ENCODE measurements at regions not wholly inside any gene's neighbourhood (a gene's known extent, or its start where the extent isn't known, plus 50 kb on each side); places are given as distances from the start of the nearest gene placed in this dataset.
"Not testable (repeated sequence)": the region's sequence is repeated elsewhere in the genome, so short reads cannot be mapped to it uniquely, and the experiment has no call there.

GRCh38 chr16:60945225-60945624 is 1091.0 kb downstream of the CDH8 start:
- H3K27ac Mint-ChIP-seq, result no peak overlapping the region
- H3K27me3 Mint-ChIP-seq, result no peaks in the 10 kb centered on the region
- CTCF ChIA-PET, result no interaction called here
- POLR2A ChIA-PET, result no interaction called here
- no peak overlapping the region for H3K4me3 Mint-ChIP-seq
- no peaks in the 10 kb centered on the region for H3K4me1 Mint-ChIP-seq
- H3K36me3 Mint-ChIP-seq (ENCODE audit: low read depth), result no peaks in the 10 kb centered on the region
- H3K9me3 Mint-ChIP-seq, result peaks cover 7% of the 10 kb centered on the region
- no peak for DNase-seq

DNA sequence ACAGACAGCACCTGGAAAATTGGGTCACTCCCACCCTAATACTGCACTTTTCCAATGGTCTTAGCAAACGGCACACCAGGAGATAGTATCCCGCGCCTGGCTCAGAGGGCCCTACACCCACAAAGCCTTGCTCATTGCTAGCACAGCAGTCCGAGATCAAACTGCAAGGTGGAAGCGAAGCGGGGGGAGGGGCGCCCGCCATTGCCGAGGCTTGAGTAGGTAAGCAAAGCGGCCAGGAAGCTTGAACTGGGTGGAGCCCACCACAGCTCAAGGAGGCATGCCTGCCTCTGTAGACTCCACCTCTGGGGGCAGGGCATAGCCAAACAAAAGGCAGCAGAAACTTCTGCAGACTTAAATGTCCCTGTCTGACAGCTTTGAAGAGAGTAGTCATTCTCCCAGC is 1100.0 kb downstream of the CDH8 start:
- H3K9me3 Mint-ChIP-seq, result peaks cover 17% of the 10 kb centered on the region
- DNase-seq; CTCF ChIA-PET; POLR2A ChIA-PET; H3K27ac Mint-ChIP-seq; H3K36me3 Mint-ChIP-seq (ENCODE audit: low read depth); H3K4me1 Mint-ChIP-seq; H3K27me3 Mint-ChIP-seq; H3K4me3 Mint-ChIP-seq: not testable (repeated sequence)

DNA sequence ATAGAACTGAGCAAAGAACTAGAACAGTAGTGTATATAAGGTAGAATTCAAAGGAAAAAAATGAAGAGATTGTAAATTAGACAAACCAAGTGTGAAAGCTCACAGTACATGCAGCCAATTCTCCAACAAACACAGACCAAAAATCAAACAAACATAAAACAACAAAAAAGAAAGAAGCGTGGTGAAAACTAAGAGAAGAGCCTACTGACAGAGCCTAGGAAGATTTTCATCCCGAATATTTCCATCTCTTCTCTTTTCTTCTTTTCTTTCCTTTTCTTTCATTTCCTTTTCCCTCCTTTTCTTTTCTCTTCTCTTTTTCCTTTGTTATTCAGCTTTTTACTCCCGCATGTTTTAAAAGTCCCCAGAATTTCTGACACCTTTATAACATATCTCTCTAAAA is 1103.6 kb downstream of the CDH8 start:
- H3K4me3 Mint-ChIP-seq, result no peak overlapping the region
- peaks cover 15% of the 10 kb centered on the region for H3K9me3 Mint-ChIP-seq
- POLR2A ChIA-PET, result no interaction called here
- H3K27ac Mint-ChIP-seq, result no peak overlapping the region
- DNase-seq, result no peak
- no peaks in the 10 kb centered on the region for H3K27me3 Mint-ChIP-seq
- no peaks in the 10 kb centered on the region for H3K36me3 Mint-ChIP-seq (ENCODE audit: low read depth)
- no peaks in the 10 kb centered on the region for H3K4me1 Mint-ChIP-seq
- CTCF ChIA-PET, result no interaction called here

DNA sequence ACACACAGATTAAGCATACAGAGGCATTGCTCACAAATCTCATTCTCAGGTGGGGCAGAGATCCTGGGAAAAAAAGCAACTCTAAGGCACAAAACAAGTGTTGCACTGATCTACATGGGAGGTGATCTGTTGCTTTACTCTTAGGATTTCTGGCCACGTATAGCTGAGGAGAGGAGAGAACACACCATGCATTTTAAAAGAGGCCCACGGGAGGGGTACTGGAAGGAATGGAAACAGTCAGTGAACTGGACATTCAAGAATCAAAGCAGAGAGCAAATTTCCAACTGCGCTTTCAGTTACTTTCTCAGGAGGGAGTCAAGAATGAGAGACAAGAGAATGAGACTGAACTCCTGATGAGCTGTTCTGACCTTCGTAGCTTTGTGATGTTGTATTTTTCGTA is 1105.9 kb downstream of the CDH8 start:
- no peak for DNase-seq
- H3K27me3 Mint-ChIP-seq, result no peaks in the 10 kb centered on the region
- H3K27ac Mint-ChIP-seq, result no peak overlapping the region
- H3K36me3 Mint-ChIP-seq (ENCODE audit: low read depth), result no peaks in the 10 kb centered on the region
- no peaks in the 10 kb centered on the region for H3K4me1 Mint-ChIP-seq
- H3K9me3 Mint-ChIP-seq, result peaks cover 10% of the 10 kb centered on the region
- ChIA-PET POLR2A (no interaction called here), CTCF (no interaction called here)
- H3K4me3 Mint-ChIP-seq, result no peak overlapping the region

- Mint-ChIP-seq H3K4me1 (no peaks in the 10 kb centered on the region), H3K9me3 (peaks cover 12% of the 10 kb centered on the region), H3K36me3 (ENCODE audit: low read depth) (no peaks in the 10 kb centered on the region), H3K4me3 (no peak overlapping the region), H3K27ac (no peak overlapping the region), H3K27me3 (no peaks in the 10 kb centered on the region)
- no peak for DNase-seq
- ChIA-PET CTCF (no interaction called here), POLR2A (no interaction called here)
Measured at GRCh38 chr16:60922920-60923319, 1113.3 kb downstream of the CDH8 start.

DNA sequence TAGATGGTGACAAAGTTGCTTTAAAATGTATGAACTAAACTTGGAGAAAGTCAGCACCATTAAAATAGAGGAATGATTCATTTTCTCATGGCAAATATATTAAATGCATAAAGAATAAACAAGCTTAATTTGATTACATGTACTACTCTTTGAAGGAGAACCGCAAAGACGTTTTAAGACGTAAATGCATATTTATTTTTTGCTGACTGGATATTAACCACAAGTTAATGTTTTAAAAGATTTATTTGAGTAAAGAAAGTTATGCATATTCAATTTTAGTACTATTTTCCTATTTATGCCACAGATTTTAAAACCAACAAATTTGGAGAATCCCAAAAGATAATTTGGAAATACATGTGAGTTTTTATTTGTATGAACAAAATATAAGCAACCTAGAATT is 1121.9 kb downstream of the CDH8 start:
- ChIA-PET POLR2A (no interaction called here), CTCF (no interaction called here)
- DNase-seq, result no peak
- Mint-ChIP-seq H3K27ac (no peak overlapping the region), H3K4me3 (no peak overlapping the region), H3K9me3 (peaks cover 11% of the 10 kb centered on the region), H3K4me1 (no peaks in the 10 kb centered on the region), H3K27me3 (no peaks in the 10 kb centered on the region), H3K36me3 (ENCODE audit: low read depth) (no peaks in the 10 kb centered on the region)

GRCh38 chr16:60907645-60908044 is 1128.6 kb downstream of the CDH8 start:
- no peak for DNase-seq
- ChIA-PET CTCF (no interaction called here), POLR2A (no interaction called here)
- peaks cover 16% of the 10 kb centered on the region for H3K9me3 Mint-ChIP-seq
- no peak overlapping the region for H3K27ac Mint-ChIP-seq
- no peaks in the 10 kb centered on the region for H3K4me1 Mint-ChIP-seq
- no peaks in the 10 kb centered on the region for H3K36me3 Mint-ChIP-seq (ENCODE audit: low read depth)
- no peak overlapping the region for H3K4me3 Mint-ChIP-seq
- no peaks in the 10 kb centered on the region for H3K27me3 Mint-ChIP-seq

GRCh38 chr16:60905811-60906210 is 1130.4 kb downstream of the CDH8 start:
- Mint-ChIP-seq H3K4me3 (no peak overlapping the region), H3K27ac (no peak overlapping the region), H3K9me3 (peaks cover 16% of the 10 kb centered on the region), H3K4me1 (no peaks in the 10 kb centered on the region), H3K27me3 (no peaks in the 10 kb centered on the region), H3K36me3 (ENCODE audit: low read depth) (no peaks in the 10 kb centered on the region)
- DNase-seq, result no peak
- POLR2A ChIA-PET, result no interaction called here
- CTCF ChIA-PET, result no interaction called here

DNA sequence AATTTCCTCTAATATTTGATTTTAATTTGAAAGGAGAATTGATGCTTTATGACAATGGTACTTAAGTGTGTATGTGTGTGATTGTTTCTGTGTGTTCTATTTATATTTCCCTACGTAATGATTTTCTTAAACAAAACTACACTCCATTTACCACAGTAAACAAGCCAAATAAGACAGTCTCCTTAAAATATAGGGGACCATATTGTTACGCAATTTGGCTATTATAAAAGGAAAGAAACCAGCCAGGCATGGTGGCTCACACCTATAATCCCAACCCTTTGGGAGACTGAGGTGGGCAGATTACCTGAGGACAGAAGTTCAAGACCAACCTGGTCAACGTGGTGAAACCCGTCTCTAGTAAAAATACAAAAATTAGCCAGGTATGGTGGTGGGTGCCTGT is 1134.1 kb downstream of the CDH8 start:
- no peak for DNase-seq
- no peak overlapping the region for H3K4me3 Mint-ChIP-seq
- H3K27ac Mint-ChIP-seq, result no peak overlapping the region
- H3K27me3 Mint-ChIP-seq, result no peaks in the 10 kb centered on the region
- ChIA-PET POLR2A (no interaction called here), CTCF (no interaction called here)
- H3K4me1 Mint-ChIP-seq, result no peaks in the 10 kb centered on the region
- H3K9me3 Mint-ChIP-seq, result peaks cover 9% of the 10 kb centered on the region
- no peaks in the 10 kb centered on the region for H3K36me3 Mint-ChIP-seq (ENCODE audit: low read depth)

DNA sequence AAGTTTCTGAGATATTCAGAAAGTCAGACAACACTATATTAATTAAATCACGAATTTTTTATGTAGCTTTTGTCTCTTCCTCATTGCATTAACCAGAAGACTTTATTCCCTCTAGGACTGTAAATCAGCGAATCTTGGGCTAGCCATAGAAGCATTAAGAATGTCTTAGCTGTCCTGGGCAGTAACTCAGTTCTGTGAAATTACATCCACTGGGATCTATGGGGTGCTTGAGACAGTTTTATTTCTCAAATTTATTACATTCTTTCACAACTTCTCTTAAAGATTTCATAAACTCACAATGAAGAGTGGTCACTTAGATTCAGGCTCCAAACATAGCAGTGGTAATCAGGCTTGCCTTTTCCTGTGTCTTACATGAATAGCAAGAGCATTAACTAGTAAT is 1153.4 kb downstream of the CDH8 start:
- H3K4me3 Mint-ChIP-seq, result no peak overlapping the region
- CTCF ChIA-PET, result no interaction called here
- peaks cover 4% of the 10 kb centered on the region for H3K9me3 Mint-ChIP-seq
- H3K27me3 Mint-ChIP-seq, result no peaks in the 10 kb centered on the region
- DNase-seq, result no peak
- H3K27ac Mint-ChIP-seq, result no peak overlapping the region
- POLR2A ChIA-PET, result no interaction called here
- H3K36me3 Mint-ChIP-seq (ENCODE audit: low read depth), result no peaks in the 10 kb centered on the region
- no peaks in the 10 kb centered on the region for H3K4me1 Mint-ChIP-seq

DNA sequence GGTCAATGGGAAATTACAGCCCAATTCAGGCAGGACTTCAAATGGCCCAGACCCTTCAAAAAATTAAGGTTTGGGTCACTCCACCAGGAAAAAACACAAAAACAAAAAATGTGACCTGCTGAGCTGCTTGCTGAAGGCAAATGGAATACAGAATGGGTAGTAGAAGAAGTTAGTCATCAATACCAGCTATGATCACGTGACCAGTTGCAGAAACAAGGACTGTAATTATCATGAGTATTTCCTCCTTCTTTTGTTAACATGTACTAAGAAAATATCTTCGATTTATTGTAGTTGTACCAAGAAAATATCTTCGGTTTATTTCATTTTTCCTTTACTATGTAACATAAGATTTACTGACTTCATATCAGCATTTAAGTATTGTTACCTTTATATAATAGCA is 1183.6 kb downstream of the CDH8 start:
- H3K9me3 Mint-ChIP-seq, result peaks cover 27% of the 10 kb centered on the region
- no peaks in the 10 kb centered on the region for H3K36me3 Mint-ChIP-seq (ENCODE audit: low read depth)
- ChIA-PET POLR2A (no interaction called here), CTCF (no interaction called here)
- H3K27ac Mint-ChIP-seq, result no peak overlapping the region
- H3K4me3 Mint-ChIP-seq, result no peak overlapping the region
- no peak for DNase-seq
- no peaks in the 10 kb centered on the region for H3K4me1 Mint-ChIP-seq
- no peaks in the 10 kb centered on the region for H3K27me3 Mint-ChIP-seq

DNA sequence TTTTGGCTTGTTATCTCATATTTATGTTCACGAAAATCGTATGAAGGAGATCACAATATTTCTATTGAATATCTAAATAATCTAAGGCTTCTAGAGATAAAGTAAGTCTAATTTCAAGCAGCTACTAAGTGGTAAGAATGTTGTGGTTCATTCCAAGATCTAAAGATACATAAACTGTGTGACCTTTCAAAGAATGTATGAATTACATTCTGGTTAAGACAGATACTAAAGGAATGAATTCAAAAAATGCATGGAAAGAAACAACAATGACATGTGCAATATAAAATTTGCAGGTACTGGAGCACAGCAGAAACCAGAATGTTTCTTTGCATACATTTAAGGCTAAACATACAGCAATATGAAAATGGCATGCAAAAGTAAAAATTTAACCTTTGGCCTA is 1214.6 kb downstream of the CDH8 start:
- Mint-ChIP-seq H3K9me3 (peaks cover 15% of the 10 kb centered on the region), H3K27ac (no peak overlapping the region), H3K27me3 (no peaks in the 10 kb centered on the region), H3K36me3 (ENCODE audit: low read depth) (no peaks in the 10 kb centered on the region), H3K4me1 (no peaks in the 10 kb centered on the region), H3K4me3 (no peak overlapping the region)
- DNase-seq, result no peak
- ChIA-PET CTCF (no interaction called here), POLR2A (no interaction called here)

- Mint-ChIP-seq H3K9me3 (peaks cover 16% of the 10 kb centered on the region), H3K4me3 (no peak overlapping the region), H3K4me1 (no peaks in the 10 kb centered on the region), H3K27me3 (no peaks in the 10 kb centered on the region), H3K36me3 (ENCODE audit: low read depth) (no peaks in the 10 kb centered on the region), H3K27ac (no peak overlapping the region)
- ChIA-PET CTCF (no interaction called here), POLR2A (no interaction called here)
- no peak for DNase-seq
Measured at GRCh38 chr16:60820361-60820760, 1215.9 kb downstream of the CDH8 start.

DNA sequence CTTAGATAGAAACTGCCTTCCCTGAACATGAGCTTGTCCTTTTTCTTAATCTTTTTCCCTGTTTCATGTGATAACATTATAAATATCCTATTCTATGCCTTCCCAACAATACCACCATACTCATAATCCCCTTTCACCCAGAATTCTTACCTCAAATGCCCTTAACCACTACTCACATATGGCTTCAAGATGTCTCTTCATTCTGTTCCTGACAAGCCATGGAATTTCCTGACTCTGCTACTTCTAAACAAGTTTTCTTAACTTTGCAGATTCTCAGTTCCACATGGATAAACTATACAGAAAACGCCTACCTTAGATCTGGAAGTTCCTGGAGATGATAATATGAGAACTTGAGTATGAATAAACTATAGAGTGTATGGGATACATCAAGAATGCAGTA is 1217.8 kb downstream of the CDH8 start:
- Mint-ChIP-seq H3K27me3 (no peaks in the 10 kb centered on the region), H3K36me3 (ENCODE audit: low read depth) (no peaks in the 10 kb centered on the region), H3K4me3 (no peak overlapping the region), H3K4me1 (no peaks in the 10 kb centered on the region), H3K27ac (no peak overlapping the region), H3K9me3 (peaks cover 10% of the 10 kb centered on the region)
- no peak for DNase-seq
- ChIA-PET POLR2A (no interaction called here), CTCF (no interaction called here)

- H3K4me1 Mint-ChIP-seq, result no peaks in the 10 kb centered on the region
- no peaks in the 10 kb centered on the region for H3K27me3 Mint-ChIP-seq
- H3K9me3 Mint-ChIP-seq, result peaks cover 11% of the 10 kb centered on the region
- no peak overlapping the region for H3K27ac Mint-ChIP-seq
- ChIA-PET POLR2A (no interaction called here), CTCF (no interaction called here)
- no peaks in the 10 kb centered on the region for H3K36me3 Mint-ChIP-seq (ENCODE audit: low read depth)
- no peak overlapping the region for H3K4me3 Mint-ChIP-seq
- no peak for DNase-seq
Measured at GRCh38 chr16:60816461-60816860, 1219.8 kb downstream of the CDH8 start.

Measured in activated CD4-positive, alpha-beta memory T cell treated with anti-CD3 and anti-CD28 coated beads, Interleukin-2, amount 10 ng/mL, durations not matched to agents 7 days and 5 days (primary cell).